ENCODE measurements at regions not wholly inside any gene's neighbourhood (a gene's known extent, or its start where the extent isn't known, plus 50 kb on each side); places are given as distances from the start of the nearest gene placed in this dataset.
A peak's percentile ranks its signal among the peaks of the same experiment; 100 is the strongest.

- DNase-seq = no peak
Observed at GRCh38 chr5:89606939-89607534, 724.1 kb upstream of the MEF2C start.

DNA sequence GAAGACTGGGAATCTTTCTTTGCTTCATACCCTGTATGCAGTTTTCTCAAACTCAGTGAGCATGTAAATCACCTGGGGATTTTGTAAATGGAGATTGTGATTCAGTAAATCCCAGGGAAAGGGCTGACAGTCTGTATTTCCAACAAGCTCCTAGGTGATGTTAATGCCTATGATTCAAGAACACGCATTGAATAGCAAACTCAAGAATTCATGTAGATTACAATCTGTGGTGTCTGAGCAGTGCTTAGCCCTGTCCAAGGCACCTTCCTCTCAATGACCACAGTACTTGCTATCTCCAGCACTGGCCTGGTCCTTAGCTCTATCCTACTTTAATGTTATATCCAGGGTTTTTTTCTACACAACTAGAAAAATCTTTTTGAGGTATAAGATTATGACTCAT, 721.4 kb upstream of the MEF2C start:
- DNase-seq = no peak

DNA sequence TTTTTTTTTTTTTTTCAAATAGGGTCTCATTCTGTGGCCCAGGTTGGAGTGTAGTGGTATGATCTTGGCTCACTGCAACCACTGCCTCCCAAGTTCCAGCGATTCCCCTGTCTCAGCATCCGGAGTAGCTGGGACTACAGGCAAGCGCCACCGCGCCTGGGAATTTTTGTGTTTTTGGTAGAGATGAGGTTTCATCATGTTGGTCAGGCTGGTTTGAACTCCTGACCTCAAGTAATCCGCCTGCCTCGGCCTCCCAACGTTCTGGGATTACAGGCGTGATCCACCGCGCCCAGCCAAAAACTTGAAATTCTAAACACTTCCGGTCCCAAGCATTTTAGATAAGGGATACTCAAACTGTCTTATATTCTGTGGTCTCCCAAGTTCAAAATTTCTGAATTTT, 718.9 kb upstream of the MEF2C start:
- no peak for DNase-seq

DNA sequence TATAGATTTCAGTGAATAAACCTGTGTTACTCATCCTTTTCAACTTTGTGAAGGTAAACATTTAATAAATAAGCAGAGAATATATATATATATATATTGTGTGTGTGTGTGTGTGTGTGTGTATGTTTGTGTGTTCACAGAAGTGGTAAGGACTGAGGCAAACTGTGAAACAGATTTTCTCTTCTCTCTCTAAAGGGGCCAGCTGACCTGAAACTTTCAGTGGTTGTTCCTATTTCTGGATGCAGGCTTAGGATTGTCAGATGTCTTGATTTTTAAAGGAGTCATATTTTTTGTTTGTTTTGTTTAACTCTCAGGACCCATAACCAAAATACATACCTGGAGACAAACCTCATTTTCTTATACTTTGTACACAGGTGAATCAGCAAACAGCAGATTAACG, 714.9 kb upstream of the MEF2C start:
- no peak for DNase-seq

DNA sequence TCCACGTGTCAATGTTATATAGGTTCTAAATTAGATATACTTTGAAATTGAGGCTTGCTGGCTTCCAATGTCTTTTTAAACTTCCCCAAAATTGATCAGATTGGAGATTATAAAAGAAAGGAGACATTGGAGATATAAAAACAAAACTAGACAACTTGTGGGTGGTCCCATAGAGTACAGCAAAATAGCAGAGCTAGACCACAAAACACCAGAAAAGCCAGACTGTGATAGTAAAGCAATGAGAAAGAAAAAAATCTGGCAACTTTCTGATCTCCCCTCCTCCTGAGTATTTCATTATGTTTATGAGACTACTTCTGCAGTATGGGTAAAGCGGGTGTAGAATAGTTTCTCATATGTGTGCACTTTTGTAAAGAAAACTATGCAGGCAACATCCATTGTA, 713.8 kb upstream of the MEF2C start:
- no peak for DNase-seq

DNA sequence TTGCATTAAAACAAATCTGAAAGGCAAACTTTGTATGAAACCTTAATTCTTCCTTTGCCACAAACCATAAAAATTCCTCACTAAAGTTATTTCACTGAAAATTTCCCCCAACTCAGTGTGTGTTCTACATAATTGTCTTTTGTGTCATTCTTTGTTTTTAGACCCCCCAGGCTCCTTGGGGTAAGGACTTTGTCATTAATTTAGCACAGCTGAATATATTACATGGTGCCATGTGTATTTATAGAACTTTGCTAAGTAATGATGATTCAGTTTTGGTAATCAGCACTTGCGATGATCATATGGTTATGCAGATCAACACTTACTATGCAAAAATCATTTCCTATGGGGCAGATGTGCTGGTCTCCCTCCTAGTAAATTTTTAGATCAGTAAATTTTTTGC, 712.1 kb upstream of the MEF2C start:
- no peak for DNase-seq

DNA sequence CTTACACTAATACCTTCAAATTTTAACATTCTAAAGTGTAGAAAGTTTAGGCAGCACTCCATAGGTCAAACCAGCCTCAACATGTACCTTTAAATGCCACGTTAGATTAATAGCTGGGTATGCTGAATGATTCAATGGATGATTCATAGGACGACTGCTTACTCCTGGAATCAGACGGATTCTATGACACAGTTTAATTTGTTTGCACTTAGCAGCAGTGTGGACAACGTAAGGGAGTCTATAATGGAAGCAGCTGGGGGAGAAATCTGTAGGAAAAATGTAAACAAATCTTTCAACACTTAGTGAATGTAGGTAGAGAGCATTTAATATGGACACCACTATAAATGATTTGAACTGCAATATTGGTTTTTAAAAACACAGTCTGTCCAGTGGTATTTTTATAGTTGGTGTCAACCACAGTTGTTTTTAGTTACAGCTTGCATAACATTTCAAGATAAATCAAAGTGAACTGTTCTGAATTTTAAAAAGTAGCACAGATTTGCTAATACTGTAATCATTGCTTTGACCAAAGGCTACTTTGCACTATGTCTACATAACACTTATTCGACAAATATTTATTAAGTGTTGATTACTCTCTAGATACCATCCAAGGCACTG, 701.5 kb upstream of the MEF2C start:
- peak; percentile 75 for DNase-seq

DNA sequence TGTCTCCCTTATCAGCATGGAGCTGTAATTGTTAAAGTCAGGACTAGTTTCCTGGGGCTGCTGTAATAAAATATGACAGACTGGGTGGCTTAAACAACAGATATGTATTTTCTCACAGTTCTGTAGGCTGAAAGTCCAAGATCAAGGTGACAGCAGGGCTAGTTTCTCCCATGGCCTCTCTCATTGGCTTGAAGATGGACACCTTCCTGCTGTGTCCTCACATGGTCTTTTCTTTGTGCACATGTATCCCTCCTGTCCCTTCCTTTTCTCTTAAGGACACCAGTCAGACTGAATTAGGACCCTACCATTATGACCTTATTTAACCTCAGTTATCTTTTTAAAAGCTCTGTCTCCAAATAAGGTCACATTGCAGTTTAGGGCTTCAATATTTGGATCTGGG, 700.5 kb upstream of the MEF2C start:
- DNase-seq = no peak

DNA sequence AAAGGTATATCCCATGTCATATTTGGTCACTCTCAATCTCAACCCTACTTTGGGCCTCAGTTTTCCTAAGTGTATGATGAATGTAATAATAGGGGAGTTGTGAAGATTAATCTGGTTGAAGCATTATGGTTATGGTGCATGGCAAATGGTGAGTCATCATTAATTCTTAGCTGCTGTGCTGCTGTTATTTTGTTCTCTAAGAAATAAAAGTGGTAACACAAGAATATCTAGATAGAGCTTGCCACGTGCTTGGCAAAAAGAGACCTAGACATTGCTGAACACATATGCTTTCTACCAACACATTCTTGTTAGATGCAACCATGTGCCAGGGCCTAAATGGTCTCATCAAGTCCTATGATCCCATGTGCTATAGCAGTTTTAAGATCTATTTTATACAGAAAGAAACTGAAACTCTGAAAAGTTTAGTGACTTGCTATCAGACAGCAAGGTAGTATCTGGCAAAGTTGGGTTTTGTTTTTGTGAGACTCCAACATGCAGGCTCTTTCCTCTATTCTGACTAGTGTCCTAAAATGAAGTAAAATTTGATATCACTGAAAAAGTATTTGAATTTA, 699.9 kb upstream of the MEF2C start:
- DNase-seq = no peak

DNA sequence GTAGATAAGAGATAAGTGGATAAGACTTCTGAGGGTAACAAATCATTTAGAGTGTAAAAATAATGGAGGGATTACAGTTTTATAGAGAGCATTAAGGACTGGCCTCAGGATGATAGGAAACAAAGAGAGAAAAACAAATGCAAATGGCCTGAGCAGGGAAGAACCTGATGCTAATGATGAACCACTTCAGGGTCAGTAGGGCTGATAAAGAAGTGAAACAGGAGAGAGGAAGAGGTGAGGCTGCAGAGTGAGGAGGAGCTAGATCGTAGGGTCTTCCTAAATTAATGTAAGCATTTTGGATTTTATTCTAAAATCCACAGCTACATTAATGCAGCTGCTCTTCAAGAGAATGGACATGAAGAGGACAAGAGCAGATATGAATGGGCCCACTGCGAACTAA, 698.0 kb upstream of the MEF2C start:
- DNase-seq = no peak

GRCh38 chr5:89575319-89575718, 692.3 kb upstream of the MEF2C start:
- no peak for DNase-seq

GRCh38 chr5:89573345-89573744, 690.4 kb upstream of the MEF2C start:
- no peak for DNase-seq

GRCh38 chr5:89572696-89573095, 689.7 kb upstream of the MEF2C start:
- no peak for DNase-seq

DNA sequence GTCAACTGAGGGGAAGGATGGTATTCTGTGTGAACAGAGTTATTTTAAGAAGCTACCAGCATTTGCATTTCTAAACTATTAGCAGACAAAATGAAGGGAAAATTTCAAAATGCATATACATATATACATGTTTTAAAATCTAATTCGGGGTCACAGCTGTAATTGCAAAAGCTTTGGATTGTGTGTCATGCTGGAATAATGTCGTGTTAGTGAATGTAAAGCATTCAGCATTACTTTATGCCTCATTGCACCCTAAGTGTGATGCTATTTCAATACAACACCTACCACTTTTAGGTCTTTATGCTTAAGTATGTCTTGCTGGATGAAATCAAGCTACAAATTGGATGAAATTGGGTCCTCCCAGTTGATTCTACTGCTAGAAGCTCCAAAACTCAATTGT, 687.6 kb upstream of the MEF2C start:
- DNase-seq = no peak

- no peak for DNase-seq
Observed at GRCh38 chr5:89566340-89566739, 683.4 kb upstream of the MEF2C start.

GRCh38 chr5:89560696-89561095, 677.7 kb upstream of the MEF2C start:
- DNase-seq = no peak

- no peak for DNase-seq
Observed at GRCh38 chr5:89556215-89556913, 673.4 kb upstream of the MEF2C start.

GRCh38 chr5:89546657-89547056, 663.7 kb upstream of the MEF2C start:
- no peak for DNase-seq

- DNase-seq = no peak
Observed at GRCh38 chr5:89545626-89546025, 662.6 kb upstream of the MEF2C start.

DNA sequence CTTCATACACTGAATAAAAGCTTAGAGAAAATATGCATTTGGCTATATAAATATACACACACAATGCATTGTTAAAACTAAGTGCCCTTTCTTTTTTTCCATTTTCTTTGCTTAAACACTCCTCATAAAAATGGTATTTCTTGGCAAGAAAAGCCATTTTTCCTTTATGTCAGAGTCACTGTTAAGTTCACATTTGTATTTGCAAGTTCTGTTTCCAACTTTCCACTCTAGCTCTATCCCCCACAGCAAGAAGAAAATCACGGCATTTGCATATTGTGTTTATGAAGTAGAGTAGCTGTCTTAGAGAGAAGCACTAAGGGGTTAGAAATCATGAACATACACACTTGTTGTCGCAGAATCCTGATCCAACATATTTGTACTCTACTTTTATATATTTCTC, 662.1 kb upstream of the MEF2C start:
- DNase-seq = no peak

DNA sequence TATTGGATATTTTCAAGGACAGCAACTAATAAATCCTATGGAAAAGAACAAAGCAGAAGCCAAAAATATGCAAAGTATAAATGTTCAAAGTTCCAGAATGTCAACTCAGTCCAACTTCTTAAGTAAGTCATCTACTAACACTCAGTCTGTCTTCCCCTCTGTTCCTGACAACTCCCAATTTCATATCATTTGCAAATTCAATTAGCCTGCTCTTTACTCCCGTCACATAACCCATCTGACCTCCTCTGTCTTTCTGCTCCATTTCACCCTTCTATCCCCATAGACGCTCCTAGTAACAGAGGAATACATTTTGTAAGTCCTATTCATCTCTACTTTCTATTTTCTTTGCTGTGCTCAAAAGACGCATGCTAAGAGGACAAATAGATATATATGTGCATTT, 659.8 kb upstream of the MEF2C start:
- DNase-seq = no peak

GRCh38 chr5:89537800-89538199, 654.8 kb upstream of the MEF2C start:
- no peak for DNase-seq

GRCh38 chr5:89536020-89536419, 653.0 kb upstream of the MEF2C start:
- DNase-seq = no peak

- no peak for DNase-seq
Observed at GRCh38 chr5:89535411-89535810, 652.4 kb upstream of the MEF2C start.

Data from SHP77 treated with DMSO at 0.1 percent for 48 hours (cell line).